ENCODE measurements at regions not wholly inside any gene's neighbourhood (a gene's known extent, or its start where the extent isn't known, plus 50 kb on each side); places are given as distances from the start of the nearest gene placed in this dataset.

- no peak for DNase-seq (ENCODE audit: low read depth in 2 of 2)
Observed at GRCh38 chr19:30743702-30744101, 371.5 kb downstream of the ZNF536 start.

GRCh38 chr19:30743011-30743410 is 370.8 kb downstream of the ZNF536 start:
- no peak for DNase-seq (ENCODE audit: low read depth in 2 of 2)

- DNase-seq (ENCODE audit: low read depth in 2 of 2), result no peak
Observed at GRCh38 chr19:30742406-30742938, 370.3 kb downstream of the ZNF536 start.

GRCh38 chr19:30741566-30741965 is 369.4 kb downstream of the ZNF536 start:
- no peak for DNase-seq (ENCODE audit: low read depth in 2 of 2)

- DNase-seq (ENCODE audit: low read depth in 2 of 2), result no peak
Observed at GRCh38 chr19:30739394-30739793, 367.2 kb downstream of the ZNF536 start.

- no peak for DNase-seq (ENCODE audit: low read depth in 2 of 2)
Observed at GRCh38 chr19:30738047-30738446, 365.9 kb downstream of the ZNF536 start.

GRCh38 chr19:30734669-30735068 is 362.5 kb downstream of the ZNF536 start:
- no peak for DNase-seq (ENCODE audit: low read depth in 2 of 2)

GRCh38 chr19:30733826-30734550 is 361.8 kb downstream of the ZNF536 start:
- no peak for DNase-seq (ENCODE audit: low read depth in 2 of 2)

DNA sequence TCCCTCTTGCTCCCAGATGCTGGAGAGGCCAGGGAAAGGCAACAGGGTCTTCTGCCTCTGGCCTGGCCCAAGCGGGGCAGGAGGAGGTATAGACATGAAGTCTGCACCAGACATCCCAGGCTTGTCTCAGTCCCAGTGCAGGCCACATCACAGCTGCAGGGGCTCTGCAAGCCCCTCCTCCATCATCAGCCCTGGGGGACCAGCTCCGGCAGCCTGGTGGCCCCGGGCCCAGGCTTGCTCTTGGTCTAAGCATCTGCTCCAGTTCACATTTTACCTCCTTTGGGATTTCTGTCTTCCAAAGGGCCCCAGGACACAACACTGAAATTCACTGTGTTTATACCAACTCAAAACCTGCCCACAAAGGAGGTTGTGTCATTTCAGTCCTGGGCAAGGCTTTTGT is 359.4 kb downstream of the ZNF536 start:
- DNase-seq (ENCODE audit: low read depth in 2 of 2), result no peak

DNA sequence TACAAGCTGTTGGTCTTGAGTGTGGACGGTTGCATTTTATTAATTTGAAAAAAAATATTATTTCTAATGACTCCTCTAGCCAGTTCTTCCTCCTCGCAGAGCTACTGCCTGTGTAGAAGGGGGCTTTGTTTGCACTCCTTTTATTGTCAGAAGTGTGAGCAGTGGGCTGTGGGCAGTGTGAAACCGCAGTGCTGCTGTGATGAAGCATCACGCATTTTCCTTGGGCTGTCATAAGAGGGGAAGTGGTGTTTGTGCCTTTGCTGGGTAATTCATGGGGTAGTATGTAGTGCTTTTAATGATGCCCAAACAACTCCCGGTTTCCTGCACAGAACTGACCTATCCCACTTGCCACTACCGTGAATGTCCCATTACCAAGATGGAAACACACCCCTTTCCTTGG is 357.3 kb downstream of the ZNF536 start:
- DNase-seq (ENCODE audit: low read depth in 2 of 2), result no peak

DNA sequence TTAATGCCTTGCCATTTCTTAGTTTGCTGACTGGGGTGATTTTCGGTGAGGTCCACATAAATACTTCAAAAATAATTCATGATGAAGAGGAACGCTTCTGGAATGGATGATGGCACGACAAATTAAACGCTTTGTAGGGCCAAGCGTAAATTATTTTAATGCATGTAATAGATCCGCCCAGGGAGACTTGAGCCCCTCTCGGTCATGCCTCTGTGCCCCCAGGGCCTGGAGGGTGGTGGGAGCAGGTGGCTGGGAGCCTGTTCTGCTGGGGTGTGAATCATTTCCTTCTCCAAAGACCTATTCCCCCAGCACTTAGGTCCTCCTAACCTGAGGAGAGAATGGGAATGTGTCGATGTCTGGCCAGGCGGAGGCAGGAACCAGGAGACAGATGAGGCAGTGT is 350.6 kb downstream of the ZNF536 start:
- DNase-seq (ENCODE audit: low read depth in 2 of 2), result no peak

GRCh38 chr19:30722186-30722585 is 350.0 kb downstream of the ZNF536 start:
- DNase-seq (ENCODE audit: low read depth in 2 of 2), result no peak

GRCh38 chr19:30719999-30720345 is 347.8 kb downstream of the ZNF536 start:
- DNase-seq (ENCODE audit: low read depth in 2 of 2), result no peak

DNA sequence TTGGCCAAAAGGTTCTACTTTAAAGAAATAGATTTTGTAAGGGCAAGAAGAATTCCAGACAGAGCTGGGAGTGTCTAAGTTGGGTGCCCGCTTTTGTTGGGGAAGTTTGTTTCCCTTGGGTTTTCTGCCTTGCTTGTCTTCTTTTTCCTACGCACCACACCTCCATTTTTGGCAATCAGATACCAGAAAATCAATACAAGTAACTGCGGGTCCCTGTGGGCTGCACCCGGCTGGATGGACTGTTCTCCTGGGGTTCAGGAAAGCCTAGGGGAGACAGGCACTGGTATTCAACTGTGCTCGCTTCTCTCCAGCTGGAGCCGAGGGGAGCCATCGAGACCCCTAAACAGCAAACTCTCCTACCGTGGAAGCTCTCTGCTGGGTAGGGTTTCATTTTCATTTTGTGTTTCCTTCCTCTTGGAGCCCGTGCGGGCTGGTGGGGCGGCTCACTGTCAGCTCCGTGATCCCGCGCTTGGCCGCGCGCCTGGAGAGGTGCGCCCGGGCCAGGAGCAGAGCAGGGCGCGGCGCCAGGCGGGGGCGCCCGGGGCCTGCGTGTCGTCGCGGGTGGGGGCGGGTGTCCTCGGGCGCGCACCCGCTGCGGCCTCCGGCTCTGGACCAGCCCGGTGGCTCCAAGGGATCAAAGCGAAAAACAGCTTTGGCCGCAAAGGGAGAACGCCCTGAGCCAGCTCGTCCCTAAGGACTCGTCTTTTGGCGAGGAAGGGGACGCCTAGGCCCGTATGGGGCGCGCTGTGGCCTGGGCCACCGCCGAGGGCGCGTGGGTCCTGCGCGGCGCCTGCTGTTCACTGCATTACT is 347.2 kb downstream of the ZNF536 start:
- no peak for DNase-seq (ENCODE audit: low read depth in 2 of 2)

DNA sequence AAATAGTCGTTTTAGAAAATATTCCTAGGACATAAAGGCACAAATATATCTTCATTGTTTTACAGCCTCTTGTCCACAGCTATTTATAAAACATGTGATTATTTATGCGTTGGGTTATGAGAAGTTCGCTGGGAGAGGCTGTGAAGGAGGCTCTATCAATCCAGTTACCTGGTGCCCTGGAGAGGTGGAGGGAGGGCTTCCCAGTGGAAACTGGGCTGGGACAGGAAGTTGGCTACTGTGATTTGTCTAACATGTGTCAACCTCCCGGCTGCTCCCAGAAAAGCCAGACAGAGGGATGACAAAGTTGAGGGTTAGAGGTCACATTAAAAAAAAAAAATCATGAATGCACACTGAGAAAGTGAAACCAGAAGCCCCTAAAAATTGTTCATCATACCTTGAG is 346.5 kb downstream of the ZNF536 start:
- no peak for DNase-seq (ENCODE audit: low read depth in 2 of 2)

GRCh38 chr19:30718014-30718413 is 345.8 kb downstream of the ZNF536 start:
- no peak for DNase-seq (ENCODE audit: low read depth in 2 of 2)

GRCh38 chr19:30717381-30717780 is 345.2 kb downstream of the ZNF536 start:
- DNase-seq (ENCODE audit: low read depth in 2 of 2), result no peak

- no peak for DNase-seq (ENCODE audit: low read depth in 2 of 2)
Observed at GRCh38 chr19:30712431-30713337, 340.5 kb downstream of the ZNF536 start.

- DNase-seq (ENCODE audit: low read depth in 2 of 2), result no peak
Observed at GRCh38 chr19:30711826-30712225, 339.6 kb downstream of the ZNF536 start.

- DNase-seq (ENCODE audit: low read depth in 2 of 2), result no peak
Observed at GRCh38 chr19:30711296-30711695, 339.1 kb downstream of the ZNF536 start.

GRCh38 chr19:30710721-30711120 is 338.5 kb downstream of the ZNF536 start:
- DNase-seq (ENCODE audit: low read depth in 2 of 2), result no peak

All from stimulated activated CD4-positive, alpha-beta T cell treated with anti-CD3 and anti-CD28 coated beads, Interleukin-12 subunit alpha, Interleukin-12 subunit beta, amount 100 ng/mL, for 24 hours (primary cell).